ENCODE measurements at regions not wholly inside any gene's neighbourhood (a gene's known extent, or its start where the extent isn't known, plus 50 kb on each side); places are given as distances from the start of the nearest gene placed in this dataset.

- H3K9me3 ChIP-seq (ENCODE audit: insufficient read depth, low read length), result no peaks in the 10 kb centered on the region
- no peak overlapping the region for H3K4me2 ChIP-seq (ENCODE audit: low read length)
- H3K4me3 ChIP-seq (ENCODE audit: low read length), result no peak overlapping the region
- no peaks in the 10 kb centered on the region for H3K36me3 ChIP-seq (replicated peaks; ENCODE audit: low read depth, low read length)
- H3K27ac ChIP-seq (ENCODE audit: low read length), result no peak overlapping the region
- H3K79me2 ChIP-seq (ENCODE audit: low read length), result no peaks in the 10 kb centered on the region
- H4K20me1 ChIP-seq (ENCODE audit: insufficient read depth, low read length), result no peaks in the 10 kb centered on the region
- no peak overlapping the region for H2AFZ ChIP-seq (ENCODE audit: low read depth, low read length)
- H3K4me1 ChIP-seq (ENCODE audit: low read length), result no peaks in the 10 kb centered on the region
- no peak overlapping the region for H3K9ac ChIP-seq (ENCODE audit: low read length)
- H3K27me3 ChIP-seq (ENCODE audit: low read depth, low read length), result no peaks in the 10 kb centered on the region
- TF ChIP-seq EZH2phosphoT487 (IDR thresholded peaks at IDR 0.05; ENCODE audit: low read depth) (no peak), CTCF (IDR thresholded peaks at IDR 0.05; ENCODE audit: low read depth, low read length) (no peak)
Observed at GRCh38 chr15:25972141-25972675, 109.1 kb upstream of the ATP10A start.

- Histone ChIP-seq H3K9ac (ENCODE audit: low read length) (no peak overlapping the region), H3K4me1 (ENCODE audit: low read length) (no peaks in the 10 kb centered on the region), H4K20me1 (ENCODE audit: insufficient read depth, low read length) (no peaks in the 10 kb centered on the region), H3K27ac (ENCODE audit: low read length) (no peak overlapping the region), H3K4me2 (ENCODE audit: low read length) (no peak overlapping the region), H3K9me3 (ENCODE audit: insufficient read depth, low read length) (no peaks in the 10 kb centered on the region), H2AFZ (ENCODE audit: low read depth, low read length) (no peak overlapping the region), H3K4me3 (ENCODE audit: low read length) (no peak overlapping the region), H3K27me3 (ENCODE audit: low read depth, low read length) (no peaks in the 10 kb centered on the region), H3K79me2 (ENCODE audit: low read length) (no peaks in the 10 kb centered on the region), H3K36me3 (replicated peaks; ENCODE audit: low read depth, low read length) (no peaks in the 10 kb centered on the region)
- TF ChIP-seq EZH2phosphoT487 (IDR thresholded peaks at IDR 0.05; ENCODE audit: low read depth) (no peak), CTCF (IDR thresholded peaks at IDR 0.05; ENCODE audit: low read depth, low read length) (no peak)
Observed at GRCh38 chr15:25971053-25971452, 107.9 kb upstream of the ATP10A start.

- Histone ChIP-seq H3K79me2 (ENCODE audit: low read length) (no peaks in the 10 kb centered on the region), H3K4me1 (ENCODE audit: low read length) (no peaks in the 10 kb centered on the region), H4K20me1 (ENCODE audit: insufficient read depth, low read length) (no peaks in the 10 kb centered on the region), H2AFZ (ENCODE audit: low read depth, low read length) (no peak overlapping the region), H3K27ac (ENCODE audit: low read length) (no peak overlapping the region), H3K9me3 (ENCODE audit: insufficient read depth, low read length) (no peaks in the 10 kb centered on the region), H3K27me3 (ENCODE audit: low read depth, low read length) (no peaks in the 10 kb centered on the region), H3K4me3 (ENCODE audit: low read length) (no peak overlapping the region), H3K9ac (ENCODE audit: low read length) (no peak overlapping the region), H3K36me3 (replicated peaks; ENCODE audit: low read depth, low read length) (no peaks in the 10 kb centered on the region), H3K4me2 (ENCODE audit: low read length) (no peak overlapping the region)
- no peak for TF ChIP-seq EZH2phosphoT487 (IDR thresholded peaks at IDR 0.05; ENCODE audit: low read depth)
- no peak for TF ChIP-seq CTCF (IDR thresholded peaks at IDR 0.05; ENCODE audit: low read depth, low read length)
Observed at GRCh38 chr15:25969886-25970285, 106.8 kb upstream of the ATP10A start.

- TF ChIP-seq EZH2phosphoT487 (IDR thresholded peaks at IDR 0.05; ENCODE audit: low read depth) (no peak), CTCF (IDR thresholded peaks at IDR 0.05; ENCODE audit: low read depth, low read length) (no peak)
- no peak overlapping the region for H3K4me3 ChIP-seq (ENCODE audit: low read length)
- no peaks in the 10 kb centered on the region for H3K4me1 ChIP-seq (ENCODE audit: low read length)
- H3K79me2 ChIP-seq (ENCODE audit: low read length), result no peaks in the 10 kb centered on the region
- H3K36me3 ChIP-seq (replicated peaks; ENCODE audit: low read depth, low read length), result no peaks in the 10 kb centered on the region
- H3K9me3 ChIP-seq (ENCODE audit: insufficient read depth, low read length), result no peaks in the 10 kb centered on the region
- H3K9ac ChIP-seq (ENCODE audit: low read length), result no peak overlapping the region
- no peak overlapping the region for H3K4me2 ChIP-seq (ENCODE audit: low read length)
- H2AFZ ChIP-seq (ENCODE audit: low read depth, low read length), result no peak overlapping the region
- no peaks in the 10 kb centered on the region for H3K27me3 ChIP-seq (ENCODE audit: low read depth, low read length)
- H3K27ac ChIP-seq (ENCODE audit: low read length), result no peak overlapping the region
- no peaks in the 10 kb centered on the region for H4K20me1 ChIP-seq (ENCODE audit: insufficient read depth, low read length)
Observed at GRCh38 chr15:25967116-25967515, 104.0 kb upstream of the ATP10A start.

All from OCI-LY3 (cell line).